GM23248 (cell line): ENCODE measurements at regions not wholly inside any gene's neighbourhood (a gene's known extent, or its start where the extent isn't known, plus 50 kb on each side); places are given as distances from the start of the nearest gene placed in this dataset.

Source experiments
- EZH2 ChIP-seq: fragments of 200-600 bp; sonication (generic); IDR thresholded peaks from 2 replicates; pipeline ENCODE4 v1.6.1; 2018; ENCODE audit warnings: antibody characterized with exemption, mild to moderate bottlenecking; ENCODE audit not compliant: insufficient read depth, poor library complexity, severe bottlenecking
- EZH2phosphoT487 ChIP-seq: fragments of 200-600 bp; sonication (generic); IDR thresholded peaks from 2 replicates; pipeline ENCODE4 v1.6.1; 2018; ENCODE audit warnings: antibody characterized with exemption, moderate library complexity, mild to moderate bottlenecking, low read depth; ENCODE audit not compliant: insufficient read depth

DNA sequence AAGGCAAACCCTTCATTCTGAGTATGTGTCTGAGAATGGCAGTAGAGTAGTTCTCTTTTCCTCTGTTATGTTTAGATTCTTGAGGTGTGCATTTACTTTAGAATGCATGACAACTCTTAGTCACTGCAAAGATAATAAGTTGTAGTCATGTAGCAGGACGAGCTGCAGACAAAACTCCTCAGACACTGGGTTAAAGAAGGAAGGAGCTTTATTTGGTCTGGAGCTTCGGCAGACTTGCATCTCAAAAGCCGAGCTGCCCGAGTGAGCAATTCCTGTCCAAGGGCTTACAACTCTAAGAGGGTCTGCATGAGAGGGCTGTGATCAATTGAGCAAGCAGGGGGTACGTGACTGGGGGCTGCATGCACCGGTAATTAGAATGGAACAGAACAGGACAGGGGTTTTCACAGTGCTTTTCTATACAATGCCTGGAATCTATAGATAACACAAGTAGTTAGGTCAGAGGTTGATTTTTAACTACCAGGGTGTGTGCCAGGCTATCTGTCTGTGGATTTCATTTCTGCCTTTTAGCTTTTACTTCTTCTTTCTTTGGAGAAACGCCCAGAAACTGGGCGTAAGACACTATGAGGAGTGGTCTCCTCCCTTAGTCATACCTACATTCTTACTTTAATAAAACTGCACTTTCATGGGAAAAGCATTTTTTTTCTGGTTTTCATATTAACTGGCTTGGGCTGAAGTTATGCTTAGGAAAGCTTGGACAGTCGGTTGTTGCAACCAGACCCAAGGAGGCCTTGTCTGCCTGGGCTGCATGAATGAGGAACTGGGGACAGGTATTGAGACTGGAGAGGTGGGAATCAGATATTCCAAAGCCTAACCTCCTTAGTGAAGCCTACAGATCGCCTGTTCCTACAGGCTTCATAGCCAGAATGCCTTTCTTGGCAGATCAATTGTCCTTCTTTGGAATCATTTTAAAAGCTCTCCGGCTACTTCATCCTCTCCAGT lies 115.1 kb downstream of the RHOU start:
- TF ChIP-seq EZH2, result no peak
- no peak for TF ChIP-seq EZH2phosphoT487
